ENCODE measurements at regions not wholly inside any gene's neighbourhood (a gene's known extent, or its start where the extent isn't known, plus 50 kb on each side); places are given as distances from the start of the nearest gene placed in this dataset.

DNA sequence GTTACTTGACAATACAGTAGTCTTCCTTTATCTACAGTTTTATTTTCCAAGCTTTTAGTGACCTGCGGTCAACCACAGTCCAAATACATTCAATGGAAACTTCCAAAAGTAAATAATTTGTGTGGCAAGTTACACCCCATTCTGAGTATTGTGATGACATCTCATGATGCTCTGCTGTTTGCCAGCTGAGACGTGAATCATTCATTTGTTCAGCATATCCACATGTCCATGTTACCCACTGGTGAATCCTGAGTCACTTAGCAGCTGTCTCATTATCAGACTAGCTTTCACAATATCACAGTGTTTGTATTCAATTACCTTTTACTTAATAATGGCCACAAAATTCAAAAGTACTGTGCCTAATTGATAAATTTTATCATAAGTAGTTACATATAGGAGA lies 179.8 kb downstream of the PRR20E start:
- TF ChIP-seq, protein P1, sequence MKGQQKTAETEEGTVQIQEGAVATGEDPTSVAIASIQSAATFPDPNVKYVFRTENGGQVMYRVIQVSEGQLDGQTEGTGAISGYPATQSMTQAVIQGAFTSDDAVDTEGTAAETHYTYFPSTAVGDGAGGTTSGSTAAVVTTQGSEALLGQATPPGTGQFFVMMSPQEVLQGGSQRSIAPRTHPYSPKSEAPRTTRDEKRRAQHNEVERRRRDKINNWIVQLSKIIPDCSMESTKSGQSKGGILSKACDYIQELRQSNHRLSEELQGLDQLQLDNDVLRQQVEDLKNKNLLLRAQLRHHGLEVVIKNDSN (IDR thresholded peaks at IDR 0.05), result no peak
- no peak for TF ChIP-seq CREB1 (IDR thresholded peaks at IDR 0.05; ENCODE audit: low read depth)
- TF ChIP-seq EP300 (IDR thresholded peaks at IDR 0.05; ENCODE audit: borderline replicate concordance), result no peak
- no peak for TF ChIP-seq ZBTB7A (IDR thresholded peaks at IDR 0.05; ENCODE audit: low read depth)
- TF ChIP-seq, protein P2, sequence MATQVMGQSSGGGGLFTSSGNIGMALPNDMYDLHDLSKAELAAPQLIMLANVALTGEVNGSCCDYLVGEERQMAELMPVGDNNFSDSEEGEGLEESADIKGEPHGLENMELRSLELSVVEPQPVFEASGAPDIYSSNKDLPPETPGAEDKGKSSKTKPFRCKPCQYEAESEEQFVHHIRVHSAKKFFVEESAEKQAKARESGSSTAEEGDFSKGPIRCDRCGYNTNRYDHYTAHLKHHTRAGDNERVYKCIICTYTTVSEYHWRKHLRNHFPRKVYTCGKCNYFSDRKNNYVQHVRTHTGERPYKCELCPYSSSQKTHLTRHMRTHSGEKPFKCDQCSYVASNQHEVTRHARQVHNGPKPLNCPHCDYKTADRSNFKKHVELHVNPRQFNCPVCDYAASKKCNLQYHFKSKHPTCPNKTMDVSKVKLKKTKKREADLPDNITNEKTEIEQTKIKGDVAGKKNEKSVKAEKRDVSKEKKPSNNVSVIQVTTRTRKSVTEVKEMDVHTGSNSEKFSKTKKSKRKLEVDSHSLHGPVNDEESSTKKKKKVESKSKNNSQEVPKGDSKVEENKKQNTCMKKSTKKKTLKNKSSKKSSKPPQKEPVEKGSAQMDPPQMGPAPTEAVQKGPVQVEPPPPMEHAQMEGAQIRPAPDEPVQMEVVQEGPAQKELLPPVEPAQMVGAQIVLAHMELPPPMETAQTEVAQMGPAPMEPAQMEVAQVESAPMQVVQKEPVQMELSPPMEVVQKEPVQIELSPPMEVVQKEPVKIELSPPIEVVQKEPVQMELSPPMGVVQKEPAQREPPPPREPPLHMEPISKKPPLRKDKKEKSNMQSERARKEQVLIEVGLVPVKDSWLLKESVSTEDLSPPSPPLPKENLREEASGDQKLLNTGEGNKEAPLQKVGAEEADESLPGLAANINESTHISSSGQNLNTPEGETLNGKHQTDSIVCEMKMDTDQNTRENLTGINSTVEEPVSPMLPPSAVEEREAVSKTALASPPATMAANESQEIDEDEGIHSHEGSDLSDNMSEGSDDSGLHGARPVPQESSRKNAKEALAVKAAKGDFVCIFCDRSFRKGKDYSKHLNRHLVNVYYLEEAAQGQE (IDR thresholded peaks at IDR 0.05; ENCODE audit: low read depth), result no peak
- no peak for TF ChIP-seq YY1 (IDR thresholded peaks at IDR 0.05; ENCODE audit: low read depth)
- TF ChIP-seq NFIC (IDR thresholded peaks at IDR 0.05), result no peak
- TF ChIP-seq, protein P3, sequence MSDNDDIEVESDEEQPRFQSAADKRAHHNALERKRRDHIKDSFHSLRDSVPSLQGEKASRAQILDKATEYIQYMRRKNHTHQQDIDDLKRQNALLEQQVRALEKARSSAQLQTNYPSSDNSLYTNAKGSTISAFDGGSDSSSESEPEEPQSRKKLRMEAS (IDR thresholded peaks at IDR 0.05), result no peak
- no peak for TF ChIP-seq CEBPB (IDR thresholded peaks at IDR 0.05)
- no peak for TF ChIP-seq FOXM1 (IDR thresholded peaks at IDR 0.05; ENCODE audit: borderline replicate concordance, low read depth)
- no peak for TF ChIP-seq TEAD4 (IDR thresholded peaks at IDR 0.05)
- TF ChIP-seq EGR1 (IDR thresholded peaks at IDR 0.05), result no peak

DNA sequence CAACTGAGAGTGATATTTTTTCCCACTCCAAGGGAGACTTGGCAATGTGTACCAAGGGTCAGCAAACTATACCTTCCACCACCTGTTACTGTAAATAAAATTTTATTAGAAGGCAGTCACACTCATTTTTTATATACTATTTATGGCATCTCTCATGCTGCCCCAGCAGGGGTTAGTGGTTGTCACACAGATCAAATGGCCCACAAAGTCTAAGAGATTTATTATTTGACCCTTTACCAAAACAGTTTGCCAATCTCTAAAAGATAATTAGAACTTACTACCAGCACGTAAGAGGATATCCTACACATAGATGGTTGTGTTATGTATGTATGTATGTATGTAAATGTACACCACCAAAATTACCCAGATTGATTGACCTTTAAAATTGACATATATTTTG lies 185.1 kb downstream of the PRR20E start:
- TF ChIP-seq TEAD4 (IDR thresholded peaks at IDR 0.05) (no peak), CEBPB (IDR thresholded peaks at IDR 0.05) (no peak), NFIC (IDR thresholded peaks at IDR 0.05) (no peak), RAD21 (IDR thresholded peaks at IDR 0.05; ENCODE audit: low read depth) (no peak), ZBTB7A (IDR thresholded peaks at IDR 0.05; ENCODE audit: low read depth) (no peak), EGR1 (IDR thresholded peaks at IDR 0.05) (no peak), CREB1 (IDR thresholded peaks at IDR 0.05; ENCODE audit: low read depth) (no peak), YY1 (IDR thresholded peaks at IDR 0.05; ENCODE audit: low read depth) (no peak), TAF1 (IDR thresholded peaks at IDR 0.05; ENCODE audit: low read depth) (no peak), FOXM1 (IDR thresholded peaks at IDR 0.05; ENCODE audit: borderline replicate concordance, low read depth) (no peak), TCF12 (IDR thresholded peaks at IDR 0.05; ENCODE audit: low read depth) (no peak)
- TF ChIP-seq, protein P3 (IDR thresholded peaks at IDR 0.05), result no peak

DNA sequence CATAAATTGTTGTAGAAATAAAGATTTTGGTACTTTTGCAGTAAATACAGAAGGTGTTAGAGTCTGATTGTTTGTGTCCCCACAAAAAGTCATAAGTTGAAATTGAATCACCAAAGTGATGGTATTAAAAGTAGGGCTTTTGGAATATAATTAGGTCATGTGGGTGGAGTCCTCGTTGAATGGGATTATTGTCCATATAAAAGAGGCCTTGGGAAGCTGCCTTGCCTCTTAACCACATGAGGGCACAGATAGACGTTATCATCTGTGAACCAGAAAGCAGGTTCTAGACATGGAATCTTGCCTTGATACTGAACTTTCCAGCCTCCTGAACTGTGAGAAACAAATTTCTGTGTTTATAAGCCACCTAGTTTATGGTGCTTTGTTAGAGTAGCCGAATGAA lies 186.8 kb downstream of the PRR20E start:
- no peak for TF ChIP-seq RAD21 (IDR thresholded peaks at IDR 0.05; ENCODE audit: low read depth)
- no peak for TF ChIP-seq TEAD4 (IDR thresholded peaks at IDR 0.05)
- TF ChIP-seq CEBPB (IDR thresholded peaks at IDR 0.05), result no peak
- TF ChIP-seq TCF12 (IDR thresholded peaks at IDR 0.05; ENCODE audit: low read depth), result no peak
- TF ChIP-seq, protein P3 (IDR thresholded peaks at IDR 0.05), result no peak
- TF ChIP-seq EP300 (IDR thresholded peaks at IDR 0.05; ENCODE audit: borderline replicate concordance), result no peak
- no peak for TF ChIP-seq EGR1 (IDR thresholded peaks at IDR 0.05)
- no peak for TF ChIP-seq TAF1 (IDR thresholded peaks at IDR 0.05; ENCODE audit: low read depth)
- no peak for TF ChIP-seq CREB1 (IDR thresholded peaks at IDR 0.05; ENCODE audit: low read depth)
- TF ChIP-seq FOXM1 (IDR thresholded peaks at IDR 0.05; ENCODE audit: borderline replicate concordance, low read depth), result no peak
- TF ChIP-seq ZBTB7A (IDR thresholded peaks at IDR 0.05; ENCODE audit: low read depth), result no peak
- no peak for TF ChIP-seq NFIC (IDR thresholded peaks at IDR 0.05)
- TF ChIP-seq, protein P1 (IDR thresholded peaks at IDR 0.05), result no peak
- no peak for TF ChIP-seq YY1 (IDR thresholded peaks at IDR 0.05; ENCODE audit: low read depth)

DNA sequence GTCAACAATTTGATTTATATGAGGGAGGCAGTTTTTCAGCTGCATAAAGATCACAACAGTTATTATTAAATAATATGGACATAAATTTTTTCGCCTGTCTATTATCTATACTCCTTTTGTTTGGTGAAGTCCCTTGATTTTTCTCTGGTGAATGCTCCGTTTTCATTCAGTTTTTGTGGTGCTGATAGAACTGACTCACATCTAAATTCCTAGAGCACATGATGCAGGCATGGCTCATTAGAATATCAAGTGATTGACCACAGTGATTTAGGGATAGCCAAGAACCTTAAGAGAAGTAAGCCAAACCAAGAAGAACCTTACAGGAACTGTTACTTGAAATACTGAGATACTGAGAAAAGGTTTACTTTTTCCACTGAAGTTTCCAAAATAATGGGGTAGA lies 208.9 kb downstream of the PRR20E start:
- TF ChIP-seq NFIC (IDR thresholded peaks at IDR 0.05) (no peak), EGR1 (IDR thresholded peaks at IDR 0.05) (no peak)

DNA sequence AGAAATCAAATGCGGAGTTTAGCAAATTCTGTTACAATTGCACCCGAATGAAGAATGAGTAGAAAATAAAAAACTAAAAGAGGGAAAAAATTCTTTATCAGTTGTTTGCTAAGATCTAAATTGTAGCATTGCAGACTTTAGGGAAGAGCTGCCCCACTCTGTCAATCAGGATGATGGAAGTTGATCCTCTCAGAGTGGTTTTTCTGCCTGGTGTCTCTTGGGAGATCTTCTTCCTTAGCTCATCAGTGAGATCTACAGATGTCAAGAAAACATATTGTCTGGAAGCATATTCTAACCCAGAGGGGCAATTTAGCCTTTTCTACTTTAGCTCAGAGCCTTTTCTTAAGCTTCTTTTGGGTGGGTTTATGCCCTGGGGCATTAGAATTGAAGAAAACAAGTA lies 223.2 kb upstream of the PCDH17 start:
- TF ChIP-seq YY1 (IDR thresholded peaks at IDR 0.05; ENCODE audit: low read depth) (no peak), EP300 (IDR thresholded peaks at IDR 0.05; ENCODE audit: borderline replicate concordance) (no peak), EGR1 (IDR thresholded peaks at IDR 0.05) (no peak)

DNA sequence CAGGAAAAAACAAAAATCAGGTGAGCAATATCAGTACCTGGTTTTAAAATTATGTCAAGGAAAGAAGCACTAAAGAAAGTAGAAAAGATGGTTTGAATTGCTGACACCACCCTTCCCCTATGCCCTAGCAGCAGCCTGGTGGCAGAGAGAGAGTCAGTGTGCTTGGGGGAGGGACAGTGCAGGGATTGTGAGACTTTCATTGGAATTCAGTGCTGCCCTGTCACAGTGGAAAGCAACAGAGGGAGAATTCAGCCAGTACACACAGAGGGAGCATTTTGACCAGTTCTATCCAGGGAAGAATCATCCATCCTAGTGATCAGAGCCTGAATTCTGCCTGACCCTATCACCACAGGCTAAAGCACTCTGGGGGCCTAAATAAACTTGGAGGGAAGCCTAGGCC lies 222.4 kb upstream of the PCDH17 start:
- TF ChIP-seq, protein P2 (IDR thresholded peaks at IDR 0.05; ENCODE audit: low read depth), result no peak
- no peak for TF ChIP-seq ZBTB7A (IDR thresholded peaks at IDR 0.05; ENCODE audit: low read depth)
- no peak for TF ChIP-seq EGR1 (IDR thresholded peaks at IDR 0.05)
- no peak for TF ChIP-seq YY1 (IDR thresholded peaks at IDR 0.05; ENCODE audit: low read depth)
- no peak for TF ChIP-seq TAF1 (IDR thresholded peaks at IDR 0.05; ENCODE audit: low read depth)
- TF ChIP-seq, protein P3 (IDR thresholded peaks at IDR 0.05), result no peak
- TF ChIP-seq CEBPB (IDR thresholded peaks at IDR 0.05), result no peak
- TF ChIP-seq EP300 (IDR thresholded peaks at IDR 0.05; ENCODE audit: borderline replicate concordance), result no peak
- TF ChIP-seq NFIC (IDR thresholded peaks at IDR 0.05), result no peak
- TF ChIP-seq FOXM1 (IDR thresholded peaks at IDR 0.05; ENCODE audit: borderline replicate concordance, low read depth), result no peak
- no peak for TF ChIP-seq RAD21 (IDR thresholded peaks at IDR 0.05; ENCODE audit: low read depth)
- TF ChIP-seq TCF12 (IDR thresholded peaks at IDR 0.05; ENCODE audit: low read depth), result no peak
